Parathyroid adenoma (tissue), 2 donors: ENCODE measurements at regions not wholly inside any gene's neighbourhood (a gene's known extent, or its start where the extent isn't known, plus 50 kb on each side); places are given as distances from the start of the nearest gene placed in this dataset.

Source experiments
- H2AFZ ChIP-seq: fragments of 300-600 bp; sonication (generic); one replicate; pipeline ENCODE4 v1.7.0; 2017; ENCODE audit warnings: antibody characterized with exemption, mild to moderate bottlenecking
- H3K27ac ChIP-seq: fragments of 300-600 bp; sonication (generic); one replicate; pipeline ENCODE4 v1.7.0; 2017
- H3K27me3 ChIP-seq: fragments of 300-600 bp; sonication (generic); one replicate; pipeline ENCODE4 v1.7.0; 2017; ENCODE audit warnings: low read length; ENCODE audit not compliant: control insufficient read depth, insufficient read depth
- H3K36me3 ChIP-seq: fragments of 300-600 bp; sonication (generic); one replicate; pipeline ENCODE4 v1.7.0; 2017; ENCODE audit warnings: low read length; ENCODE audit not compliant: control insufficient read depth, insufficient read depth
- H3K4me1 ChIP-seq: fragments of 300-600 bp; sonication (generic); one replicate; pipeline ENCODE4 v1.7.0; 2017; ENCODE audit warnings: control low read depth
- H3K4me2 ChIP-seq: fragments of 300-600 bp; sonication (generic); one replicate; pipeline ENCODE4 v1.7.0; 2017; ENCODE audit warnings: low read length
- H3K4me3 ChIP-seq: fragments of 300-600 bp; sonication (generic); one replicate; pipeline ENCODE4 v1.7.0; 2017; ENCODE audit warnings: low read depth, low read length
- H3K79me2 ChIP-seq: fragments of 300-600 bp; sonication (generic); one replicate; pipeline ENCODE4 v1.7.0; 2017; ENCODE audit warnings: control low read depth
- H3K9ac ChIP-seq: fragments of 300-600 bp; sonication (generic); one replicate; pipeline ENCODE4 v1.7.0; 2017; ENCODE audit warnings: mild to moderate bottlenecking
- H3K9me3 ChIP-seq: fragments of 300-600 bp; sonication (generic); one replicate; pipeline ENCODE4 v1.7.0; 2017; ENCODE audit warnings: low read length; ENCODE audit not compliant: control insufficient read depth
- CTCF ChIP-seq: fragments of 300-600 bp; sonication (generic); IDR thresholded peaks from one replicate; pipeline ENCODE4 v1.7.0; 2017; ENCODE audit warnings: antibody characterized with exemption, mild to moderate bottlenecking
- donor health status: primary hyperparathyroidism.

- Histone ChIP-seq H3K4me2 (no peak overlapping the region), H3K9me3 (no peaks in the 10 kb centered on the region), H3K27ac (no peak overlapping the region), H3K9ac (no peak overlapping the region), H3K4me1 (no peaks in the 10 kb centered on the region), H3K79me2 (no peaks in the 10 kb centered on the region), H3K27me3 (no peaks in the 10 kb centered on the region), H2AFZ (no peak overlapping the region), H3K4me3 (no peak overlapping the region), H3K36me3 (no peaks in the 10 kb centered on the region)
- no peak for TF ChIP-seq CTCF
Observed at GRCh38 chr6:55925292-55925691, 49.9 kb upstream of the BMP5 start.
